GM12873 (cell line): ENCODE measurements at regions not wholly inside any gene's neighbourhood (a gene's known extent, or its start where the extent isn't known, plus 50 kb on each side); places are given as distances from the start of the nearest gene placed in this dataset.

Source experiments
- CTCF ChIP-seq: IDR thresholded peaks from 2 replicates; pipeline ENCODE4 v1.5.1; 2012; ENCODE audit warnings: low read depth, mild to moderate bottlenecking, moderate library complexity, low read length, control low read depth; ENCODE audit not compliant: insufficient read depth; ENCODE audit errors: missing control alignments

- TF ChIP-seq CTCF = no peak
These were observed 445.7 kb downstream of the DAD1 start for GRCh38 chr14:22143363-22143762.

GRCh38 chr14:22140633-22141032 lies 448.4 kb downstream of the DAD1 start:
- no peak for TF ChIP-seq CTCF

- TF ChIP-seq CTCF = peak; percentile 70
These were observed 457.1 kb downstream of the DAD1 start for GRCh38 chr14:22131749-22132476.

- TF ChIP-seq CTCF = no peak
These were observed 450.5 kb upstream of the OR4E1 start for GRCh38 chr14:22124073-22124613.

GRCh38 chr14:22122829-22123560 lies 449.4 kb upstream of the OR4E1 start:
- TF ChIP-seq CTCF = no peak

GRCh38 chr14:22122227-22122818 lies 448.7 kb upstream of the OR4E1 start:
- peak; percentile 10 for TF ChIP-seq CTCF

- no peak for TF ChIP-seq CTCF
These were observed 445.4 kb upstream of the OR4E1 start for GRCh38 chr14:22118899-22119477.
